GM12878 (cell line): ENCODE measurements at regions not wholly inside any gene's neighbourhood (a gene's known extent, or its start where the extent isn't known, plus 50 kb on each side); places are given as distances from the start of the nearest gene placed in this dataset.

ENCODE experiments used
- EP300 ChIP-seq, 2 experiments: fragments of 150-350 bp in 1 of 2; IDR thresholded peaks; 2 replicates each; pipeline ENCODE4 v1.6.1; 2011 to 2012; ENCODE audit warnings: low read depth in 2 of 2, low read length in 2 of 2, borderline replicate concordance in 1 of 2, improper control_type of control experiment in 1 of 2, inconsistent platforms in 1 of 2; ENCODE audit not compliant: control insufficient read depth in 1 of 2
- IRF4 ChIP-seq: IDR thresholded peaks from 2 replicates; pipeline ENCODE4 v1.6.1; 2011; ENCODE audit warnings: low read depth, low read length
- PAX5 ChIP-seq: IDR thresholded peaks from 2 replicates; pipeline ENCODE4 v1.6.1; 2011; ENCODE audit warnings: low read depth, low read length, borderline replicate concordance
- PAX8 ChIP-seq: fragments of 450-650 bp; IDR thresholded peaks from 2 replicates; pipeline ENCODE4 v1.6.1; 2017; ENCODE audit warnings: mild to moderate bottlenecking, moderate library complexity
- PBX3 ChIP-seq: IDR thresholded peaks from 2 replicates; pipeline ENCODE4 v1.6.1; 2011; ENCODE audit warnings: mild to moderate bottlenecking, low read depth, low read length, moderate library complexity; ENCODE audit not compliant: insufficient replicate concordance
- PRDM15 ChIP-seq: fragments of 450-650 bp; formaldehyde crosslinking; IDR thresholded peaks from 2 replicates; pipeline ENCODE4 v1.4.0; 2020; ENCODE audit warnings: mild to moderate bottlenecking, moderate library complexity
- ZBTB11 ChIP-seq: fragments of 450-650 bp; formaldehyde crosslinking; IDR thresholded peaks from 2 replicates; pipeline ENCODE4 v1.5.0; 2022; ENCODE audit warnings: mild to moderate bottlenecking, missing genetic modification characterization

- TF ChIP-seq PRDM15 (CRISPR knock-in tag) (no peak), PAX5 (no peak), PAX8 (no peak), EP300 (IDR thresholded peaks at IDR 0.05; ENCODE audit: borderline replicate concordance in 1 of 2, control insufficient read depth in 1 of 2, low read depth in 2 of 2, low read length in 2 of 2) (no peak), IRF4 (no peak), PBX3 (no peak), ZBTB11 (CRISPR knock-in tag) (no peak)
Observed at GRCh38 chr2:20897047-20897446, 74.1 kb upstream of the LDAH start (continued).
